SK-N-DZ (cell line): ENCODE measurements at regions not wholly inside any gene's neighbourhood (a gene's known extent, or its start where the extent isn't known, plus 50 kb on each side); places are given as distances from the start of the nearest gene placed in this dataset.

Experiments used
- DNase-seq: peaks from one replicate; pipeline ENCODE4 v3.0.0-alpha.2; 2015; ENCODE audit warnings: low spot score

GRCh38 chr14:44027397-44027796 lies 479.7 kb downstream of the FSCB start:
- DNase-seq: no peak

- no peak for DNase-seq
Measured at GRCh38 chr14:44010595-44010994, 496.5 kb downstream of the FSCB start.

GRCh38 chr14:44010071-44010470 lies 497.0 kb downstream of the FSCB start:
- no peak for DNase-seq

GRCh38 chr14:44009642-44010041 lies 497.4 kb downstream of the FSCB start:
- DNase-seq: no peak

- DNase-seq: no peak
Measured at GRCh38 chr14:43988989-43989388, 518.1 kb downstream of the FSCB start.

- no peak for DNase-seq
Measured at GRCh38 chr14:43983721-43984120, 523.4 kb downstream of the FSCB start.

GRCh38 chr14:43981135-43981768 lies 525.8 kb downstream of the FSCB start:
- no peak for DNase-seq

- DNase-seq: no peak
Measured at GRCh38 chr14:43956741-43957140, 550.3 kb downstream of the FSCB start.

GRCh38 chr14:43949400-43949799 lies 557.7 kb downstream of the FSCB start:
- DNase-seq: no peak

GRCh38 chr14:43939836-43940235 lies 567.2 kb downstream of the FSCB start:
- DNase-seq: no peak

GRCh38 chr14:43938588-43939281 lies 568.3 kb downstream of the FSCB start:
- no peak for DNase-seq

GRCh38 chr14:43937001-43937400 lies 570.1 kb downstream of the FSCB start:
- DNase-seq: no peak

GRCh38 chr14:43934102-43934501 lies 573.0 kb downstream of the FSCB start:
- DNase-seq: no peak

GRCh38 chr14:43914041-43914693 lies 592.9 kb downstream of the FSCB start:
- no peak for DNase-seq

GRCh38 chr14:43903209-43903608 lies 603.9 kb downstream of the FSCB start:
- DNase-seq: no peak

- DNase-seq: no peak
Measured at GRCh38 chr14:43901911-43902673, 605.0 kb downstream of the FSCB start.

GRCh38 chr14:43900173-43900655 lies 606.9 kb downstream of the FSCB start:
- DNase-seq: no peak

- no peak for DNase-seq
Measured at GRCh38 chr14:43898687-43899086, 608.4 kb downstream of the FSCB start.

- no peak for DNase-seq
Measured at GRCh38 chr14:43896044-43896443, 611.0 kb downstream of the FSCB start.

GRCh38 chr14:43894534-43894933 lies 612.5 kb downstream of the FSCB start:
- DNase-seq: peak; percentile 19

GRCh38 chr14:43887523-43887922 lies 619.6 kb downstream of the FSCB start:
- no peak for DNase-seq

GRCh38 chr14:43877351-43877960 lies 629.6 kb downstream of the FSCB start:
- no peak for DNase-seq
